Adipose tissue (tissue), 3 donors: ENCODE measurements at regions not wholly inside any gene's neighbourhood (a gene's known extent, or its start where the extent isn't known, plus 50 kb on each side); places are given as distances from the start of the nearest gene placed in this dataset.

Experiments
- H3K27ac ChIP-seq: one replicate; pipeline ENCODE4 v1.5.1; 2013; ENCODE audit warnings: low read depth, low read length
- WGBS, 3 donors: extraction: QIAGEN DNeasy Blood & Tissue Kit; methylation state at CpG; one replicate each; pipeline ENCODE4 v1.1.7; 2013; 5-methylcytosine and 5-hydroxymethylcytosine counted together
- donor health status: healthy with polysubstance abuse.
- donor health status: Bipolar disorder and iron deficiency.
- donor health status: healthy.

- WGBS, 3 donors: 74 to 95% (median 94%) methylated on average over 3 of the region's 3 CpGs
- H3K27ac ChIP-seq: no peak overlapping the region
These were observed 532.2 kb downstream of the ACTL7B start for GRCh38 chr9:108323615-108324014.

GRCh38 chr9:108322326-108323098 is 533.3 kb downstream of the ACTL7B start:
- 24 to 61% (median 48%) methylated on average over 1 of the region's 1 CpG for WGBS, 3 donors
- H3K27ac ChIP-seq: no peak overlapping the region

DNA sequence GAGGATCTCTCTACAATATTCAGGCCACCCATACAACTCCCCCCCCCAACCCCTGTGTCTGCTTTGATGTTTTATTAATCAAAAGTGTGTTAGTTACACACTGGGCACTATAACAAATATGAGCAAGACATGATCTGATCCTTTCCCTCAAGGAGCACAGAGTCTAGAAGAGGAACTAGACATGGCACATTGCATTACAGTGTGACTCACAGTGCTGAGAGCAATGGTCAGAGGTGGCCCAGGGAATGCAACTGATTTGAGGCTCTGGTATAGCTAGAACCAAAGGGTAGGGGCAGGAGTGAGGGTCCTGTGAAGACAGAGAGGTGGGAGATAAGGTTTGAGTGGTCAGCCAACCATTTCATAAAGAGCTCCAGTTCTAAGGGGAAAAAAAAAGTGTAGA is 539.2 kb downstream of the ACTL7B start:
- H3K27ac ChIP-seq: no peak overlapping the region

DNA sequence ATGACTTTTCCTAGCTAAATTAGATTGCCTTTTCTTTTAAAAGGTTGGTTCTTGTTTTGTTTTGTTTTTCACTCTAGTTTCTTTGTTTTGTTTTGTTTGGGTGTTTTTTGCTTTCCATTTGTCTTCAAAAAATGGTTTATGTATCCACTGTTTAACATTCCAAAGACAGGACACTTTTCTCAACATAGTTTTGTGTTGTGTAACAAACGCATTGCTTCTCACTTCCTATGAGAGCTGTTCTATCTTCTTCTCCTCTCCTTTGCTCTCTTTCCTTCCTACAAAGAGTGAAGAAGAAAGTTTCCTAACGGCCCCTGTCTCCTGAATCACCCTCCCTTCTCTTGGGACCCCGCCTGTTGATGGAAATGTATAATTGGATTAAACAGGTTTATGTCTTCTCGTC is 539.7 kb downstream of the ACTL7B start:
- H3K27ac ChIP-seq: no peak overlapping the region
- WGBS, 3 donors: 60 to 75% (median 65%) methylated on average over 4 of the region's 4 CpGs

DNA sequence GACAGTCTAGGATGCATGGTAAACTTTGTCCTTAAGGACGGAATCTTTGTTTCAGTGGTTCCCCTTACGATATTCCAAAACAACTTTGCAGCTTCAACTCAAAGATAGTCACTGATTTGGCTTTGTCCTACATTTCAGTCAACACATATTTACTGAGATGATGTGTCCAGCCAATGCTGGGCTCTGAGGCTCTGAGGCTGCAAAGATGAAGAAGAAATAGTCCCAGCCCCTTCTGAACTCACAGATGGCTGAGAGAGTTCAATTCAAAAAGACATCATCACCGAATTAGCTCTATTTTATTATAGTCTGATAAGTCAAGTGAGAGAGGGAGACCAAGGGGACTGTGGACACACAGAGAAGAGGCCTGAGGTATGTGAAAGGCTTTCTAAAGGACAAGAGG is 544.0 kb downstream of the ACTL7B start:
- no peak overlapping the region for H3K27ac ChIP-seq
- WGBS, 3 donors: 70 to 93% (median 84%) methylated on average over 3 of the region's 3 CpGs

DNA sequence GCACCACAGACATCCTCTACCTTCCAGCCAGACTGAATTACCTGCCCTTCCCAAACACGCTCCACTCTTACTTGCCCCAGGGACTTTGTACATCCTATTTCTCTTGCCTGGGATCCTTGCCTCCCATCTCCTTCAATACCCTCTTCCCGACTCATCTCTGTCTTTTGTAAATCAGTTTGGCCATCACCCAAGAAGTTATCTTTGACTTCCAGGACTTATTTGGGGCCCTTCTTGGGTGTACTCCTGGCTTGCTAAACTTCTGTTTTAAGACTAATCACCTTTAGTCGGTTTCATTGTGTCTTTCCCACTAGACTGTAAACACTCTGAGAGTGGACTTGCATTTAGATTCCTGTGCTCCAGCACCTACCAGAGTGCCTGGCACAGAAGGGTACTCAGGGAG is 545.6 kb downstream of the ACTL7B start:
- 73 to 82% (median 82%) methylated on average over 3 of the region's 3 CpGs for WGBS, 3 donors
- no peak overlapping the region for H3K27ac ChIP-seq

DNA sequence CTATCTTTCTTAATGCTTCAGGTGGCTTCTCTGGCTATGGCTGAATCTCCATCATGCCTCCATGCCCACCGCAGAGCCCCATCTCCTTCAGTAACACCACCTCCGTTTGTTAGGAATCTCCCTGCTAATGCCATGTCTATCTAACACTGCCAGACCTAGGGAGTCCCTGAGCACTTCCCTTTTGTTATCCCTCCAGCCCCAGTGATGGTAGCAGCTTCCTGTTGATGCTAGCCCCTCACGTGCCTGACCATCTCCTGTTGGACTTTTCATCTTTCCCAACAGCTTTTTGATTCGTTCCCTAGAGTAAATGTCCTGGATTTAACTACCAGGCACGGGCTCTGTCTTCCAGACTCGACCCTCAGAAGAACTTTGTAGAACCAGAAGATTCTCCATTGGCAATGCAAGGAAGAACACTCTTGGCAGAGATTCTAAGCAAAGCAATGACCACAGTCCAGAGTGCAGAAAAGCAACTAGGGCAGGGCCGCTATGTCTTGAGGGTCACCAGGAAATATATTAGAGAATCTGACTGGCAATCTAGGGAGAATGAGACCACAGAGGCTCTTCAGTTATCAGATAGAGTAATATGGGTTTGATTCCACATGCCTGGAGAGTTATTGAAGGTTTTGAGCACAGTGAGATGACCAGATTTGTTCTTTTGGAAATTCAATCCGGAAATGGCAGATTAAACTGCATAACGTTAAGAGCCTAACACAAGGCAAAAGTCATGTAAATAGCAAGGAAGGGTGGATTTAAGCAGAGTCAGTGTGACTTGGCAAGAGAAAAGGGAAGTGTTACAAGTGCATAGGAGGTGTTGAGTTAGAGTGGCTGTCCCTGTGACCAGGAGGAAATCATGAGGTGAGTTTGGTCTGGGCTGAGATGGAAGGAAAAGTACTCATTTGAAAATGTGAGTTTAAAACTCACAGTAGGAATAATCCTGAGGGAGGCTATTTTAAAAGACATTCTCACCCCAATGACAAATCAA is 555.2 kb downstream of the ACTL7B start:
- 58 to 64% (median 63%) methylated on average over 9 of the region's 9 CpGs for WGBS, 3 donors
- no peak overlapping the region for H3K27ac ChIP-seq

GRCh38 chr9:108297073-108297472 is 558.7 kb downstream of the ACTL7B start:
- 25 to 79% (median 35%) methylated on average over 4 of the region's 4 CpGs for WGBS, 3 donors
- H3K27ac ChIP-seq: no peak overlapping the region

DNA sequence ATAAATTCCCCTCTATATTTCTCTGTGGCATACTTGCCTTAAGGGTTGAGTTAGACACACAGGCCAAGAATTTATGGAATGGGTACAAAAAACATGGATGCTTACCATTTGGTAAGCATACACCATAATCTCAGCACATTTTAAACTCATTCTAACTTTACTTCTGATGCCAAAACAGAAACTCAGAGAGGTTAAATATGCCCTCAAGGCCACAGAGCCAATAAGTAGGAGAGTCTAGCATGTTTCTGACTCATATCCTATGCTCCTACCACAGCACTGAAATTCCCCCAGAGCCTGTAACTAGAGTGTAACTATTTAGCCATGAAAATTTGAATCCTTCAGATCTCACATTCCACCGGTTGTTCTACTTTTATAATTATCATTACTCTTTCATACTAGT is 559.7 kb downstream of the ACTL7B start:
- 81 to 92% (median 83%) methylated on average over 1 of the region's 1 CpG for WGBS, 3 donors
- no peak overlapping the region for H3K27ac ChIP-seq

DNA sequence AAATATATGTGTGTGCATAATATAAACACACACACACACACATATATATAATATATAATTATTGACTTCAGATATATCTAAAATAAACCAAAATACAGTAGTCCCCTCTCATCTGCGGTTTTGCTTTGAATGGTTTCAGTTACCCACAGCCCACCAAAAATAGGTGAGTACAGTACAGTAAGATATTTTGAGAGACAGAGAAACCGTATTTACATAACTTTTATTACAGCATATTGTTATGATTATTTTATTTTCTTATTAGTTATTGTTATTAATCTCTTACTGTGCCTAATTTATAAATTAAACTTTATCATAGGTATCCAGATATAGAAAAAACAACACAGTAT is 564.2 kb downstream of the ACTL7B start:
- 91 to 98% (median 95%) methylated on average over 2 of the region's 2 CpGs for WGBS, 3 donors
- H3K27ac ChIP-seq: no peak overlapping the region

GRCh38 chr9:108290839-108291585 is 564.8 kb downstream of the ACTL7B start:
- no peak overlapping the region for H3K27ac ChIP-seq
- WGBS, 3 donors: 64 to 87% (median 82%) methylated on average over 6 of the region's 6 CpGs

- no peak overlapping the region for H3K27ac ChIP-seq
- WGBS, 3 donors: 86 to 94% (median 92%) methylated on average over 7 of the region's 7 CpGs
These were observed 569.1 kb downstream of the ACTL7B start for GRCh38 chr9:108286638-108287206.

GRCh38 chr9:108283696-108284095 is 572.1 kb downstream of the ACTL7B start:
- no peak overlapping the region for H3K27ac ChIP-seq
- WGBS, 3 donors: 77 to 85% (median 82%) methylated on average over 6 of the region's 6 CpGs

GRCh38 chr9:108282872-108283271 is 572.9 kb downstream of the ACTL7B start:
- H3K27ac ChIP-seq: no peak overlapping the region
- 62 to 77% (median 73%) methylated on average over 4 of the region's 4 CpGs for WGBS, 3 donors

DNA sequence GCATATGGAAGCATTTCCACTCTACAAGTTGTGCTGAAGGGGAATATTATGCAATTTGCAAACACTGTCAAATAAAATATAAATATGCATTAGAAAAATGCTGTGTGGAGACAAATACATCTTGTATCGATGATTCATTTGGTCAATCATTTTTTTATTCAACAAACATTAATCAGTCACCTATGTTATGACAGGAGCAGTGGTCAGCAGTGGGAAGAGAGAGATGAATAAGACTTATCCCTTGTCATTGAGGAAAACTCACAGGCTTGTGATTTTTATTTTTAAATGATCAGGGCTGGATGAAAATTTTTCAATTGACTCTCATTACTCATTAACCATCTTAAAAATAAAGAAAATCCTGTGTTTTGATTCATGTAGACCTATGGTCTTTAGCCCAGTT is 574.1 kb downstream of the ACTL7B start:
- 83 to 98% (median 86%) methylated on average over 1 of the region's 1 CpG for WGBS, 3 donors
- H3K27ac ChIP-seq: no peak overlapping the region

GRCh38 chr9:108278341-108278740 is 577.4 kb downstream of the ACTL7B start:
- H3K27ac ChIP-seq: no peak overlapping the region

- no peak overlapping the region for H3K27ac ChIP-seq
These were observed 578.6 kb downstream of the ACTL7B start for GRCh38 chr9:108277216-108277615.

- H3K27ac ChIP-seq: no peak overlapping the region
- WGBS, 3 donors: 68 to 90% (median 89%) methylated on average over 2 of the region's 2 CpGs
These were observed 579.9 kb downstream of the ACTL7B start for GRCh38 chr9:108275906-108276305.

DNA sequence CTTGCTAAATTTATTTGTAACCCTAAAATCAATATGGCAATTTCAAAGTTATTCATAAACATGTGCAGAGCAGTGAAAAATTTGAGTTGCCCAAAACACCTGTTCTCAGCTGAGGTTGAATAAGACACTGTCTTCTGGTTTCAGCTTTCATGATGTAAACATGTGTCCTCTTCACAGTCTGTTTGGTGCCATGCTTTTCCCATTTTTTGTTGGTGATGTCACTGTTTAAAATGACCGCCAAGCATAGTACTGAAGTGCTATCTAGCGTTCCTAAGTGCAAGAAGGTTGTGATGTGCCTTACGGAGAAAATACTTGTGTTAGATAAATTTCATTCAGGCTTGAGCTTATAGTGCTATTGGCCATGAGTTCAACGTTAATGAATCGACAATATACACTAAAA is 580.8 kb downstream of the ACTL7B start:
- no peak overlapping the region for H3K27ac ChIP-seq
- 80 to 94% (median 92%) methylated on average over 5 of the region's 5 CpGs for WGBS, 3 donors
